HEK293 (cell line): ENCODE measurements at regions not wholly inside any gene's neighbourhood (a gene's known extent, or its start where the extent isn't known, plus 50 kb on each side); places are given as distances from the start of the nearest gene placed in this dataset.

ENCODE experiments used
- CTCF ChIA-PET: fragments of 350-600 bp; formaldehyde crosslinking; extraction: SDS; loops from one replicate; lab custom pipeline; 2021; ENCODE audit warnings: antibody characterized with exemption; lab: Yijun Ruan, JAX
- POLR2A ChIA-PET: fragments of 300-600 bp; formaldehyde crosslinking; extraction: SDS; loops from one replicate; lab custom pipeline; 2020; ENCODE audit warnings: antibody characterized with exemption, inconsistent platforms; lab: Yijun Ruan, JAX
- H3K27ac ChIP-seq: fragments of 200-500 bp; sonication (Bioruptor generic); 2 replicates; pipeline ENCODE4 v1.5.1; 2014; ENCODE audit warnings: low read depth, low read length, control low read depth, inconsistent platforms; ENCODE audit errors: extremely low read depth
- H3K36me3 ChIP-seq, 2 experiments: fragments of 200-500 bp in 1 of 2; sonication (Bioruptor generic) in 1 of 2; 1 replicate in 1 of 2; 2 replicates in 1 of 2; pipeline ENCODE4 v1.5.1; 2014 to 2017; ENCODE audit warnings: inconsistent platforms in 2 of 2, low read length in 2 of 2; ENCODE audit not compliant: control insufficient read depth in 2 of 2, insufficient read depth in 1 of 2
- H3K4me1 ChIP-seq: fragments of 200-500 bp; sonication (Bioruptor generic); 2 replicates; pipeline ENCODE4 v1.5.1; 2014; ENCODE audit warnings: mild to moderate bottlenecking, low read length, inconsistent platforms; ENCODE audit not compliant: control insufficient read depth, insufficient read depth
- H3K4me3 ChIP-seq: 2 replicates; pipeline ENCODE4 v1.5.1; 2011; ENCODE audit warnings: low read depth, mild to moderate bottlenecking, control low read depth, low read length, moderate library complexity
- H3K9me3 ChIP-seq: fragments of 200-500 bp; sonication (Bioruptor generic); 2 replicates; pipeline ENCODE4 v1.5.1; 2014; ENCODE audit warnings: low read depth, low read length, inconsistent platforms; ENCODE audit not compliant: control insufficient read depth, insufficient read depth
- INSM2 ChIP-seq: fragments of 450-650 bp; formaldehyde crosslinking; IDR thresholded peaks from 2 replicates; pipeline ENCODE4 v1.5.1; 2016; ENCODE audit warnings: missing biosample characterization, missing genetic modification characterization
- KLF1 ChIP-seq: fragments of 450-650 bp; formaldehyde crosslinking; IDR thresholded peaks from 2 replicates; pipeline ENCODE4 v1.5.1; 2016; ENCODE audit warnings: missing biosample characterization, missing genetic modification characterization
- OVOL3 ChIP-seq: fragments of 450-650 bp; formaldehyde crosslinking; IDR thresholded peaks from 2 replicates; pipeline ENCODE4 v1.5.1; 2016; ENCODE audit warnings: missing biosample characterization, missing genetic modification characterization
- PRDM10 ChIP-seq: fragments of 450-650 bp; formaldehyde crosslinking; IDR thresholded peaks from 2 replicates; pipeline ENCODE4 v1.5.1; 2016; ENCODE audit warnings: missing biosample characterization, missing genetic modification characterization
- PRDM6 ChIP-seq: fragments of 450-650 bp; formaldehyde crosslinking; IDR thresholded peaks from 2 replicates; pipeline ENCODE4 v1.5.1; 2017; ENCODE audit warnings: missing biosample characterization, missing genetic modification characterization
- SCRT1 ChIP-seq: fragments of 450-650 bp; formaldehyde crosslinking; IDR thresholded peaks from 2 replicates; pipeline ENCODE4 v1.5.1; 2016; ENCODE audit warnings: missing biosample characterization, missing genetic modification characterization, borderline replicate concordance
- SP7 ChIP-seq: fragments of 450-650 bp; formaldehyde crosslinking; IDR thresholded peaks from 2 replicates; pipeline ENCODE4 v1.5.1; 2016; ENCODE audit warnings: missing biosample characterization, missing genetic modification characterization
- ZBTB20 ChIP-seq: fragments of 450-650 bp; formaldehyde crosslinking; IDR thresholded peaks from 2 replicates; pipeline ENCODE4 v1.5.1; 2016; ENCODE audit warnings: missing biosample characterization, missing genetic modification characterization
- ZBTB21 ChIP-seq: fragments of 450-650 bp; formaldehyde crosslinking; IDR thresholded peaks from 2 replicates; pipeline ENCODE4 v1.5.1; 2017; ENCODE audit warnings: missing biosample characterization, missing genetic modification characterization
- ZBTB6 ChIP-seq: fragments of 450-650 bp; formaldehyde crosslinking; IDR thresholded peaks from 2 replicates; pipeline ENCODE4 v1.5.1; 2017; ENCODE audit warnings: missing biosample characterization, missing genetic modification characterization
- ZFP69B ChIP-seq: fragments of 450-650 bp; formaldehyde crosslinking; IDR thresholded peaks from 2 replicates; pipeline ENCODE4 v1.5.1; 2016; ENCODE audit warnings: missing biosample characterization, missing genetic modification characterization
- ZNF133 ChIP-seq: fragments of 450-650 bp; formaldehyde crosslinking; IDR thresholded peaks from 2 replicates; pipeline ENCODE4 v1.5.1; 2016; ENCODE audit warnings: missing biosample characterization, missing genetic modification characterization
- ZNF266 ChIP-seq: fragments of 450-650 bp; formaldehyde crosslinking; IDR thresholded peaks from 2 replicates; pipeline ENCODE4 v1.5.1; 2016; ENCODE audit warnings: missing biosample characterization, missing genetic modification characterization, low read depth
- ZNF274 ChIP-seq, 2 experiments: fragments of 200-500 bp in 1 of 2; fragments of 450-650 bp in 1 of 2; sonication (Bioruptor generic) in 1 of 2; formaldehyde crosslinking in 1 of 2; IDR thresholded peaks; 2 replicates each; pipeline versions ENCODE4 v1.5.1 to v1.6.1; 2014 to 2016; ENCODE audit warnings: borderline replicate concordance in 1 of 2, inconsistent platforms in 1 of 2, low read length in 1 of 2, missing biosample characterization in 1 of 2, missing genetic modification characterization in 1 of 2
- ZNF335 ChIP-seq: fragments of 450-650 bp; formaldehyde crosslinking; conservative IDR thresholded peaks from 2 replicates; pipeline ENCODE4 v1.5.1; 2016; ENCODE audit warnings: missing biosample characterization, missing genetic modification characterization
- ZNF354C ChIP-seq: fragments of 450-650 bp; formaldehyde crosslinking; IDR thresholded peaks from 2 replicates; pipeline ENCODE4 v1.5.1; 2016; ENCODE audit warnings: missing biosample characterization, missing genetic modification characterization, low read depth, borderline replicate concordance
- ZNF513 ChIP-seq: fragments of 450-650 bp; IDR thresholded peaks from 2 replicates; pipeline ENCODE4 v1.5.1; 2018; ENCODE audit warnings: missing biosample characterization, missing genetic modification characterization
- ZNF529 ChIP-seq: fragments of 450-650 bp; formaldehyde crosslinking; IDR thresholded peaks from 2 replicates; pipeline ENCODE4 v1.5.1; 2017; ENCODE audit warnings: missing genetic modification characterization, missing biosample characterization; ENCODE audit not compliant: insufficient replicate concordance
- ZNF830 ChIP-seq: fragments of 450-650 bp; IDR thresholded peaks from 2 replicates; pipeline ENCODE4 v1.5.0; 2018; ENCODE audit warnings: missing biosample characterization, missing genetic modification characterization, low read depth, mild to moderate bottlenecking, moderate library complexity

GRCh38 chr15:38068626-38069391, 134.4 kb downstream of the TMCO5A start (continued):
- TF ChIP-seq SP7, result peak; percentile 80
- TF ChIP-seq ZNF335 (tag by site-specific recombination), result 0 out of 2 replicates have a peak, but pooled peaks have one; percentile 27
- TF ChIP-seq PRDM10, result peak; percentile 48
- no peak for TF ChIP-seq ZFP69B (tag by site-specific recombination)
- peak; percentile 72 for TF ChIP-seq ZBTB6 (tag by site-specific recombination)
- 0 out of 2 replicates have a peak, but pooled peaks have one; percentile 17 for TF ChIP-seq ZBTB20 (tag by site-specific recombination)
- TF ChIP-seq ZNF830 (tag by site-specific recombination), result no peak
- peak; percentile 33; the same call in 1 of the 2 replicates for TF ChIP-seq SCRT1 (tag by site-specific recombination)
- TF ChIP-seq ZBTB21, result 0 out of 2 replicates have a peak, but pooled peaks have one; percentile 17
- no peak for TF ChIP-seq ZNF133
- TF ChIP-seq OVOL3 (tag by site-specific recombination), result no peak
- no peak for TF ChIP-seq ZNF529 (tag by site-specific recombination)
- no peak for TF ChIP-seq ZNF266 (tag by site-specific recombination)

- no peaks in the 10 kb centered on the region for H3K36me3 ChIP-seq
- CTCF ChIA-PET, result interaction anchor here (0.5 to 0.6 kb wide), 2 partner anchors 22 to 299 kb away, joined by 3 to 5 read pairs; no protein-coding TSS in a partner anchor
- peak; percentile 53; the same call in 1 of the 2 replicates for TF ChIP-seq KLF1 (tag by site-specific recombination)
- TF ChIP-seq ZNF513 (tag by site-specific recombination), result no peak
- H3K27ac ChIP-seq, result no peak overlapping the region
- no peaks in the 10 kb centered on the region for H3K9me3 ChIP-seq
- POLR2A ChIA-PET, result interaction anchor here (1.8 kb wide), 1 partner anchor 182 kb away, joined by 6 read pairs; the partner anchor contains the start of gene SPRED1
- H3K4me3 ChIP-seq, result no peak overlapping the region
- peaks cover 17% of the 10 kb centered on the region for H3K4me1 ChIP-seq
Measured at GRCh38 chr15:38069511-38070011, 135.1 kb downstream of the TMCO5A start.

GRCh38 chr15:38070778-38071177, 136.3 kb downstream of the TMCO5A start:
- H3K36me3 ChIP-seq, result no peaks in the 10 kb centered on the region
- H3K9me3 ChIP-seq, result no peaks in the 10 kb centered on the region
- ChIA-PET CTCF (no interaction called here), POLR2A (no interaction called here)
- H3K4me1 ChIP-seq, result peaks cover 17% of the 10 kb centered on the region
- no peak overlapping the region for H3K4me3 ChIP-seq
- no peak overlapping the region for H3K27ac ChIP-seq
- TF ChIP-seq PRDM6 (tag by site-specific recombination) (no peak), ZNF513 (tag by site-specific recombination) (no peak), ZNF274 (IDR thresholded peaks at IDR 0.05; ENCODE audit: low read length) (no peak), ZNF274 (tag by site-specific recombination; IDR thresholded peaks at IDR 0.05; ENCODE audit: borderline replicate concordance) (no peak), ZNF354C (tag by site-specific recombination) (no peak), INSM2 (tag by site-specific recombination) (no peak)
